ENCODE measurements at regions not wholly inside any gene's neighbourhood (a gene's known extent, or its start where the extent isn't known, plus 50 kb on each side); places are given as distances from the start of the nearest gene placed in this dataset.

DNA sequence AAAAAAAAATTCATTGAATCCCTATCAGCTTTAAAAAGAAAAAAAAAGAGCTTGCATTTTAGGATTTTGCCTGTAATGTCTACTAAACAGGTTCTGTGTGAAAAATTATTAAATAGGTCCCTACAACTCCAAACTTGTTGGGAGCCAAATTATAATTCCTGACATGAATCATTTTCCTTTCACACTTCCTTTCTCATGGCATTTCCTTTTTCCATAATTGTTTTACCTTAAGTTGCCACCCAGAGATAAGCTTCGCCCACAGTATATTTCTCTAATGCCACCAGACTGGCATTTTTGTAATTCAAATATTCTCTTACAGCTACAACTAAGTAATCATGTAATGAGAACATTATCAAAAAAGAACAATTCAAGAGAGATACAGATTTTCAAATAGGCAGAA lies 348.8 kb downstream of the EFNA5 start:
- DNase-seq (ENCODE audit: low spot score) = no peak
- Mint-ChIP-seq H3K27ac (ENCODE audit: unreplicated experiment) (peak overlapping the region; percentile 77), H3K27me3 (ENCODE audit: unreplicated experiment) (peaks cover 2% of the 10 kb centered on the region), H3K36me3 (ENCODE audit: low read depth, unreplicated experiment) (no peaks in the 10 kb centered on the region), H3K9me3 (ENCODE audit: unreplicated experiment) (no peaks in the 10 kb centered on the region), H3K4me3 (ENCODE audit: unreplicated experiment) (no peak overlapping the region), H3K4me1 (ENCODE audit: unreplicated experiment) (peaks cover 23% of the 10 kb centered on the region)
- TF ChIP-seq, protein P1, sequence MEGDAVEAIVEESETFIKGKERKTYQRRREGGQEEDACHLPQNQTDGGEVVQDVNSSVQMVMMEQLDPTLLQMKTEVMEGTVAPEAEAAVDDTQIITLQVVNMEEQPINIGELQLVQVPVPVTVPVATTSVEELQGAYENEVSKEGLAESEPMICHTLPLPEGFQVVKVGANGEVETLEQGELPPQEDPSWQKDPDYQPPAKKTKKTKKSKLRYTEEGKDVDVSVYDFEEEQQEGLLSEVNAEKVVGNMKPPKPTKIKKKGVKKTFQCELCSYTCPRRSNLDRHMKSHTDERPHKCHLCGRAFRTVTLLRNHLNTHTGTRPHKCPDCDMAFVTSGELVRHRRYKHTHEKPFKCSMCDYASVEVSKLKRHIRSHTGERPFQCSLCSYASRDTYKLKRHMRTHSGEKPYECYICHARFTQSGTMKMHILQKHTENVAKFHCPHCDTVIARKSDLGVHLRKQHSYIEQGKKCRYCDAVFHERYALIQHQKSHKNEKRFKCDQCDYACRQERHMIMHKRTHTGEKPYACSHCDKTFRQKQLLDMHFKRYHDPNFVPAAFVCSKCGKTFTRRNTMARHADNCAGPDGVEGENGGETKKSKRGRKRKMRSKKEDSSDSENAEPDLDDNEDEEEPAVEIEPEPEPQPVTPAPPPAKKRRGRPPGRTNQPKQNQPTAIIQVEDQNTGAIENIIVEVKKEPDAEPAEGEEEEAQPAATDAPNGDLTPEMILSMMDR (IDR thresholded peaks at IDR 0.05; ENCODE audit: unreplicated experiment) = no peak

- H3K27me3 Mint-ChIP-seq (ENCODE audit: unreplicated experiment) = no peaks in the 10 kb centered on the region
- no peak overlapping the region for H3K27ac Mint-ChIP-seq (ENCODE audit: unreplicated experiment)
- no peak for DNase-seq (ENCODE audit: low spot score)
- H3K4me3 Mint-ChIP-seq (ENCODE audit: unreplicated experiment) = no peak overlapping the region
- TF ChIP-seq, protein P1 (IDR thresholded peaks at IDR 0.05; ENCODE audit: unreplicated experiment) = no peak
- H3K36me3 Mint-ChIP-seq (ENCODE audit: low read depth, unreplicated experiment) = no peaks in the 10 kb centered on the region
- H3K9me3 Mint-ChIP-seq (ENCODE audit: unreplicated experiment) = no peaks in the 10 kb centered on the region
- H3K4me1 Mint-ChIP-seq (ENCODE audit: unreplicated experiment) = peaks cover 23% of the 10 kb centered on the region
Measured at GRCh38 chr5:107320846-107321245, 349.9 kb downstream of the EFNA5 start.

DNA sequence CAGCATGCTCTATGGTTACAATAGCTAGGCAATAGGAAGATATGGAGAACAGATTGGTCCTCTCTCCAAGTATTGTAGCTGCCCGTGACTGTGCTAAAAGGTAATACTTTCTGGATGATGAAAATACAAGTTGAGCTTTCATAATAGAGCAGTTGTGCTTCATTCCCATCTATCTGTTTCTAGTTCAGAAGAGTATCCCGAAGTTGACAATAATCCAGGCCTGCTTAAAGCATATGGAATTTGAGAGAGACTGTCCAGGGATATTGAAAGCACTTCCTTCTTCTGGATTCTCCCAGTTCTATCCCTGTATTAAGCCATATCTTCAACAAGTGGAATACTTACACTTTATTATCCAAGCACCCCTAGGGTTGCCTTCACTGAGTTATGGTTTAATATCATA lies 350.4 kb downstream of the EFNA5 start:
- H3K27ac Mint-ChIP-seq (ENCODE audit: unreplicated experiment) = no peak overlapping the region
- no peaks in the 10 kb centered on the region for H3K9me3 Mint-ChIP-seq (ENCODE audit: unreplicated experiment)
- H3K4me1 Mint-ChIP-seq (ENCODE audit: unreplicated experiment) = peaks cover 23% of the 10 kb centered on the region
- H3K4me3 Mint-ChIP-seq (ENCODE audit: unreplicated experiment) = no peak overlapping the region
- no peak for DNase-seq (ENCODE audit: low spot score)
- TF ChIP-seq, protein P1 (IDR thresholded peaks at IDR 0.05; ENCODE audit: unreplicated experiment) = no peak
- no peaks in the 10 kb centered on the region for H3K27me3 Mint-ChIP-seq (ENCODE audit: unreplicated experiment)
- no peaks in the 10 kb centered on the region for H3K36me3 Mint-ChIP-seq (ENCODE audit: low read depth, unreplicated experiment)

- H3K9me3 Mint-ChIP-seq (ENCODE audit: unreplicated experiment) = no peaks in the 10 kb centered on the region
- no peak overlapping the region for H3K4me3 Mint-ChIP-seq (ENCODE audit: unreplicated experiment)
- H3K4me1 Mint-ChIP-seq (ENCODE audit: unreplicated experiment) = peaks cover 23% of the 10 kb centered on the region
- H3K27ac Mint-ChIP-seq (ENCODE audit: unreplicated experiment) = no peak overlapping the region
- H3K36me3 Mint-ChIP-seq (ENCODE audit: low read depth, unreplicated experiment) = no peaks in the 10 kb centered on the region
- no peaks in the 10 kb centered on the region for H3K27me3 Mint-ChIP-seq (ENCODE audit: unreplicated experiment)
- TF ChIP-seq, protein P1 (IDR thresholded peaks at IDR 0.05; ENCODE audit: unreplicated experiment) = no peak
- DNase-seq (ENCODE audit: low spot score) = no peak
Measured at GRCh38 chr5:107319901-107320300, 350.8 kb downstream of the EFNA5 start.

DNA sequence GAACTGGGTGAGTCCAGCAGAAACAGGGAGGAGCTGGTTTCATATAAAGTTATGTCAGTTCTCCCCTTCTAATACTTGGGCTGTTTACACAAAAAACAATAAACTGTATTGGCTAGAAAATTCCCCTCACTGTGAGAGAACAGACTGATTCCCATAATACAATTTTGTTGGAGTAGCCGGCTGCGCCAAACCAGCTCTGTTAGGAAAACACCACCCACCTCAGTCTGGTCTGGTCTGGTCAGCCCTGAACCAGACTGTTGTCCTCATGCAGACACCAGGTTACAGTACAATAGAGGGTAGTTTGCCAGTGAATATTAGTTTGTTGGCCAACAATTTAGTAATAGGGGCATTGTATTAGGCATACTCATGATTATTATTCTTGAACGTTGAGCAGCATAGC lies 356.4 kb downstream of the EFNA5 start:
- Mint-ChIP-seq H3K27ac (ENCODE audit: unreplicated experiment) (no peak overlapping the region), H3K4me1 (ENCODE audit: unreplicated experiment) (no peaks in the 10 kb centered on the region), H3K4me3 (ENCODE audit: unreplicated experiment) (no peak overlapping the region), H3K36me3 (ENCODE audit: low read depth, unreplicated experiment) (no peaks in the 10 kb centered on the region), H3K9me3 (ENCODE audit: unreplicated experiment) (no peaks in the 10 kb centered on the region), H3K27me3 (ENCODE audit: unreplicated experiment) (no peaks in the 10 kb centered on the region)
- TF ChIP-seq, protein P1 (IDR thresholded peaks at IDR 0.05; ENCODE audit: unreplicated experiment) = no peak
- no peak for DNase-seq (ENCODE audit: low spot score)

Data from endothelial cell (in vitro differentiated cells).